Loucy (cell line): ENCODE measurements at regions not wholly inside any gene's neighbourhood (a gene's known extent, or its start where the extent isn't known, plus 50 kb on each side); places are given as distances from the start of the nearest gene placed in this dataset.
"Not testable (repeated sequence)": the region's sequence is repeated elsewhere in the genome, so short reads cannot be mapped to it uniquely, and the experiment has no call there.

Experiments used
- H2AFZ ChIP-seq: fragments of 200-600 bp; sonication (generic); 2 replicates; pipeline ENCODE4 v1.6.0; 2016; ENCODE audit warnings: antibody characterized with exemption, mild to moderate bottlenecking, low read length, moderate library complexity
- H3F3A ChIP-seq: fragments of 200-600 bp; 2 replicates; pipeline ENCODE4 v1.6.0; 2016; ENCODE audit warnings: antibody characterized with exemption, low read depth, mild to moderate bottlenecking
- H3K27me3 ChIP-seq: fragments of 200-600 bp; sonication (generic); 2 replicates; pipeline ENCODE4 v1.6.1; 2014; ENCODE audit warnings: low read length, mild to moderate bottlenecking; ENCODE audit not compliant: insufficient read depth, poor library complexity, severe bottlenecking
- H3K36me3 ChIP-seq: fragments of 200-600 bp; sonication (generic); 2 replicates; pipeline ENCODE4 v1.6.1; 2016; ENCODE audit warnings: low read length; ENCODE audit not compliant: insufficient read depth
- H3K4me1 ChIP-seq: fragments of 200-600 bp; sonication (generic); 2 replicates; pipeline ENCODE4 v1.5.1; 2014; ENCODE audit warnings: low read length, mild to moderate bottlenecking; ENCODE audit not compliant: insufficient read depth, poor library complexity, severe bottlenecking
- H3K4me2 ChIP-seq: fragments of 200-600 bp; sonication (generic); 2 replicates; pipeline ENCODE4 v1.6.0; 2014; ENCODE audit warnings: antibody characterized with exemption, low read length, low read depth, mild to moderate bottlenecking; ENCODE audit not compliant: poor library complexity, severe bottlenecking
- H3K4me3 ChIP-seq: fragments of 200-600 bp; sonication (generic); 2 replicates; pipeline ENCODE4 v1.5.1; 2014; ENCODE audit warnings: low read length, mild to moderate bottlenecking, mixed read lengths; ENCODE audit not compliant: poor library complexity, severe bottlenecking
- H3K79me2 ChIP-seq: fragments of 200-600 bp; sonication (generic); 2 replicates; pipeline ENCODE4 v1.6.1; 2014; ENCODE audit warnings: low read length; ENCODE audit not compliant: insufficient read depth
- H3K9ac ChIP-seq: fragments of 200-600 bp; sonication (generic); 2 replicates; pipeline ENCODE4 v1.6.0; 2014; ENCODE audit warnings: mild to moderate bottlenecking, low read depth, low read length, moderate library complexity; ENCODE audit not compliant: poor library complexity, severe bottlenecking
- H3K9me2 ChIP-seq: fragments of 200-600 bp; sonication (generic); replicated peaks from 2 replicates; pipeline ENCODE4 v1.6.1; 2016; ENCODE audit warnings: low read depth, low read length, mixed read lengths
- H3K9me3 ChIP-seq: fragments of 200-600 bp; sonication (generic); 2 replicates; pipeline ENCODE4 v1.6.1; 2014; ENCODE audit warnings: mild to moderate bottlenecking, antibody characterized with exemption, low read length, low read depth; ENCODE audit not compliant: insufficient read depth
- H4K20me1 ChIP-seq: fragments of 200-600 bp; sonication (generic); 2 replicates; pipeline ENCODE4 v1.6.0; 2014; ENCODE audit warnings: antibody characterized with exemption, low read length, mild to moderate bottlenecking; ENCODE audit not compliant: insufficient read depth, poor library complexity, severe bottlenecking
- CTCF ChIP-seq: fragments of 200-600 bp; sonication (generic); conservative IDR thresholded peaks from 2 replicates; pipeline ENCODE4 v1.5.1; 2014; ENCODE audit warnings: mild to moderate bottlenecking, antibody characterized with exemption, low read length

- not testable (repeated sequence) for H3K4me1 ChIP-seq, H4K20me1 ChIP-seq, H3K27me3 ChIP-seq, H3K4me2 ChIP-seq, H3K79me2 ChIP-seq, H3K9ac ChIP-seq, H3K9me2 ChIP-seq, H3K9me3 ChIP-seq, H3F3A ChIP-seq, H3K4me3 ChIP-seq, H3K36me3 ChIP-seq, H2AFZ ChIP-seq
Measured at GRCh38 chr14:105741707-105742530, 215.5 kb downstream of the TMEM121 start.

- Histone ChIP-seq H3K36me3 (no peaks in the 10 kb centered on the region), H3K4me2 (no peak overlapping the region), H4K20me1 (no peaks in the 10 kb centered on the region), H3K4me1 (no peaks in the 10 kb centered on the region), H3K9me2 (no peaks in the 10 kb centered on the region), H3K27me3 (no peaks in the 10 kb centered on the region), H2AFZ (no peak overlapping the region), H3K79me2 (no peaks in the 10 kb centered on the region), H3K4me3 (no peak overlapping the region), H3K9ac (no peak overlapping the region), H3K9me3 (no peaks in the 10 kb centered on the region), H3F3A (no peaks in the 10 kb centered on the region)
- no peak for TF ChIP-seq CTCF
Measured at GRCh38 chr14:105742531-105742848, 216.1 kb downstream of the TMEM121 start.

- not testable (repeated sequence) for H2AFZ ChIP-seq, H3K9me3 ChIP-seq, H4K20me1 ChIP-seq, H3K79me2 ChIP-seq, H3K9me2 ChIP-seq, H3K4me2 ChIP-seq, H3K36me3 ChIP-seq, H3K4me1 ChIP-seq, H3K27me3 ChIP-seq, H3K9ac ChIP-seq, H3F3A ChIP-seq, H3K4me3 ChIP-seq
Measured at GRCh38 chr14:105742904-105743701, 216.7 kb downstream of the TMEM121 start.

- not testable (repeated sequence) for H3K36me3 ChIP-seq, H2AFZ ChIP-seq, H3K4me3 ChIP-seq, H3K4me1 ChIP-seq, H3K9ac ChIP-seq, H3K9me2 ChIP-seq, H4K20me1 ChIP-seq, H3K79me2 ChIP-seq, H3K27me3 ChIP-seq, H3K4me2 ChIP-seq, H3F3A ChIP-seq, H3K9me3 ChIP-seq
Measured at GRCh38 chr14:105744213-105744787, 217.9 kb downstream of the TMEM121 start.
